HepG2 (cell line): ENCODE measurements at regions not wholly inside any gene's neighbourhood (a gene's known extent, or its start where the extent isn't known, plus 50 kb on each side); places are given as distances from the start of the nearest gene placed in this dataset.

Experiments used
- CBX2 ChIP-seq, 2 experiments: fragments of 200-600 bp in 1 of 2; sonication (generic); formaldehyde crosslinking in 1 of 2; IDR thresholded peaks; 2 replicates each; pipeline versions ENCODE4 v1.7.0 to v1.8.1; 2018 to 2022; ENCODE audit warnings: low read depth in 2 of 2, low read length in 1 of 2, mild to moderate bottlenecking in 1 of 2, missing genetic modification reagents in 1 of 2
- CHD4 ChIP-seq: fragments of 200-600 bp; sonication (generic); IDR thresholded peaks from 2 replicates; pipeline ENCODE4 v1.7.0; 2017; ENCODE audit warnings: mild to moderate bottlenecking, low read length, borderline replicate concordance
- CTCF ChIP-seq: sonication (generic); formaldehyde crosslinking; IDR thresholded peaks from 2 replicates; pipeline ENCODE4 v1.5.0; 2020; ENCODE audit warnings: mild to moderate bottlenecking, missing genetic modification reagents, moderate library complexity
- EP300 ChIP-seq, 3 experiments: sonication (generic) in 1 of 3; formaldehyde crosslinking in 1 of 3; IDR thresholded peaks; 2 replicates each; pipeline versions ENCODE4 v1.5.1 to v1.6.1; 2011 to 2020; ENCODE audit warnings: low read depth in 2 of 3, low read length in 2 of 3, borderline replicate concordance in 1 of 3, improper control_type of control experiment in 1 of 3, mild to moderate bottlenecking in 1 of 3, missing genetic modification reagents in 1 of 3, moderate library complexity in 1 of 3
- HNRNPL ChIP-seq: fragments of 200-400 bp; formaldehyde crosslinking; IDR thresholded peaks from 2 replicates; pipeline ENCODE4 v1.6.1; 2017; ENCODE audit warnings: mild to moderate bottlenecking, low read depth, low read length
- MYNN ChIP-seq: sonication (generic); formaldehyde crosslinking; IDR thresholded peaks from 2 replicates; pipeline ENCODE4 v1.4.0; 2020; ENCODE audit warnings: mild to moderate bottlenecking, low read depth, missing genetic modification reagents
- POLR2A ChIP-seq, 2 experiments: IDR thresholded peaks; 2 replicates each; pipeline ENCODE4 v1.6.1; 2011; ENCODE audit warnings: low read depth in 2 of 2, low read length in 2 of 2, mild to moderate bottlenecking in 1 of 2, moderate library complexity in 1 of 2; ENCODE audit not compliant: insufficient read depth in 1 of 2
- TAF1 ChIP-seq: sonication (generic); formaldehyde crosslinking; IDR thresholded peaks from 2 replicates; pipeline ENCODE4 v1.4.0; 2020; ENCODE audit warnings: missing genetic modification reagents
- ZNF343 ChIP-seq: sonication (generic); formaldehyde crosslinking; IDR thresholded peaks from 2 replicates; pipeline ENCODE4 v1.4.0; 2020; ENCODE audit warnings: mild to moderate bottlenecking, missing genetic modification reagents
- ZNF720 ChIP-seq: sonication (generic); formaldehyde crosslinking; IDR thresholded peaks from 2 replicates; pipeline ENCODE4 v1.4.0; 2020; ENCODE audit warnings: missing genetic modification reagents

DNA sequence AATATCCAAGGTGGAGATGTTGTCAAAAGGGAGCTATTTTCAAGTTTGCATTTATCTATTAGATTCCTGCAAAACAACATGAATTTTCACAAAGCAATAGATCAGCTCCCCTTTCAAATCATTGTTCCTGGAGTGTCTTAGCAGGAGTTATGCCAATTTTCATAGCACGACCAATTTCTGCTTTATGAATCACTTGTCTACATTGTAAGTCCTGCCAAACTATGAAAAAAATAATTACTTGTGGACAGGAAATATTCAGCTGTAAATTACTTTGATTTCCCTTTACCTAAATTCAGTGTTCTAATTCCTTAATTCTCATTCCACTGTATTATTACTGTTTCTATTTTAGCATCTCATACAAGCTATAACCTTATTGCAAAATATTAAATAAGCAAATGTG, 1289.6 kb downstream of the NSUN3 start:
- TF ChIP-seq HNRNPL: no peak
- TF ChIP-seq TAF1 (CRISPR knock-in tag): no peak
- no peak for TF ChIP-seq CHD4
- no peak for TF ChIP-seq POLR2A (IDR thresholded peaks at IDR 0.05; ENCODE audit: insufficient read depth in 1 of 2, low read depth in 2 of 2, low read length in 2 of 2)
- no peak for TF ChIP-seq ZNF720
- no peak for TF ChIP-seq EP300 (IDR thresholded peaks at IDR 0.05; ENCODE audit: low read depth in 2 of 2, low read length in 2 of 2)
- TF ChIP-seq EP300 (CRISPR knock-in tag; IDR thresholded peaks at IDR 0.05; ENCODE audit: borderline replicate concordance): no peak
- no peak for TF ChIP-seq CTCF (CRISPR knock-in tag)
- no peak for TF ChIP-seq ZNF343
- no peak for TF ChIP-seq MYNN (CRISPR knock-in tag)
- no peak for TF ChIP-seq CBX2 (IDR thresholded peaks at IDR 0.05; ENCODE audit: low read depth, low read length)
- TF ChIP-seq CBX2 (CRISPR knock-in tag; IDR thresholded peaks at IDR 0.05; ENCODE audit: low read depth): no peak
